ENCODE measurements at regions not wholly inside any gene's neighbourhood (a gene's known extent, or its start where the extent isn't known, plus 50 kb on each side); places are given as distances from the start of the nearest gene placed in this dataset.

DNA sequence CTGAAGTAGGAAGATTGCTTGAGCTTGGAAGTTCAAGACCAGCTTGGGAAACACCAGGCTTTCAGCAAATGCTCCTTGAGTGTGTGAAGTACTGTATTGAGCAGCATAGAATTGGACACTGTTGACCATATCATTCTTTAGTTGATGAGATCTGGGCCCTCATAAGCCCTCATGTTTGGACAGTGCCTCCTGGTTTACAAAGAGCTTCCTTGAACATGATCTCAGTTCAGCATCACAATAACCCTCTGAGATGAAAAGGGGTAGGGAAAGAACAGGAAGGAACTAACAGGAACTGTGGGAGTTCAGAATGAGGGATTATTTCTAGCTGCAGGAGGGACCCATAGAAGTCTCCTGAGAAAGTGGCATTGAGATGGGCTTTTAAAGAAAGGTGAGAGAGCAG is 153.2 kb downstream of the C12orf75 start:
- TF ChIP-seq, protein P1, sequence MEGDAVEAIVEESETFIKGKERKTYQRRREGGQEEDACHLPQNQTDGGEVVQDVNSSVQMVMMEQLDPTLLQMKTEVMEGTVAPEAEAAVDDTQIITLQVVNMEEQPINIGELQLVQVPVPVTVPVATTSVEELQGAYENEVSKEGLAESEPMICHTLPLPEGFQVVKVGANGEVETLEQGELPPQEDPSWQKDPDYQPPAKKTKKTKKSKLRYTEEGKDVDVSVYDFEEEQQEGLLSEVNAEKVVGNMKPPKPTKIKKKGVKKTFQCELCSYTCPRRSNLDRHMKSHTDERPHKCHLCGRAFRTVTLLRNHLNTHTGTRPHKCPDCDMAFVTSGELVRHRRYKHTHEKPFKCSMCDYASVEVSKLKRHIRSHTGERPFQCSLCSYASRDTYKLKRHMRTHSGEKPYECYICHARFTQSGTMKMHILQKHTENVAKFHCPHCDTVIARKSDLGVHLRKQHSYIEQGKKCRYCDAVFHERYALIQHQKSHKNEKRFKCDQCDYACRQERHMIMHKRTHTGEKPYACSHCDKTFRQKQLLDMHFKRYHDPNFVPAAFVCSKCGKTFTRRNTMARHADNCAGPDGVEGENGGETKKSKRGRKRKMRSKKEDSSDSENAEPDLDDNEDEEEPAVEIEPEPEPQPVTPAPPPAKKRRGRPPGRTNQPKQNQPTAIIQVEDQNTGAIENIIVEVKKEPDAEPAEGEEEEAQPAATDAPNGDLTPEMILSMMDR (IDR thresholded peaks at IDR 0.05; ENCODE audit: low read depth, low read length) = no peak
- Histone ChIP-seq H3K9me3 (ENCODE audit: severe bottlenecking) (no peaks in the 10 kb centered on the region), H3K36me3 (no peaks in the 10 kb centered on the region), H3K27me3 (ENCODE audit: insufficient read depth, low read depth, severe bottlenecking) (no peaks in the 10 kb centered on the region), H3K4me3 (ENCODE audit: low read depth, low read length) (no peak overlapping the region), H3K27ac (no peak overlapping the region)
- no peak for DNase-seq

DNA sequence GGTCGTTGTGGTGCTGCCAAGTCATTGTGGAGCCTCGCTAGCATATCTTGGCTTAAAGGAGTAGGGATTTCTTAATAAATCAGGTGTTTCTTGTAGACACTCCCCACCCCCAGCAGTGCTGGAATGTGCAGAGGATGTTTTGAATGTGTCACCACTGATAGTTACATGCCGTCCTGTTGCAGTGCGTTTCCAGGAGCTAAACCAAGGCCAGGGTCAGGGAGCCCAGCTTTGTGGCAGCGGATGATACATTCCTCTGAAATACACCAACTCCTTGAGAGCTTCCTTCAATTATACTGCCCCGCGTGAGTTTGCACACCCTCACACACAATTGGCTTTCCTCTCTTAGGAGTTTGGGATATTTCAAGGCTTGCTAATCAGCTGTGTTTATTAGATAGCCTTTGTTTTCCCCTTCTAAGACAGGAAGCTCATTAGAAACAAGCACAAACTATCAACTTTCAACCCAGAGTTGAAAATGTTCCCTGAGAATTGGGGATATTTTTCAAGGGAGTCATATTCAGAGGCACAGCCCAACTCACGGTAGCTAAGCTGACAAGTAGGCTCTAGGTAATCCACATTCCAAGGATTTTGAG is 154.9 kb downstream of the C12orf75 start:
- TF ChIP-seq, protein P1 (IDR thresholded peaks at IDR 0.05; ENCODE audit: low read depth, low read length) = no peak
- no peaks in the 10 kb centered on the region for H3K27me3 ChIP-seq (ENCODE audit: insufficient read depth, low read depth, severe bottlenecking)
- no peaks in the 10 kb centered on the region for H3K36me3 ChIP-seq
- no peak overlapping the region for H3K27ac ChIP-seq
- no peak overlapping the region for H3K4me3 ChIP-seq (ENCODE audit: low read depth, low read length)
- DNase-seq = no peak
- H3K9me3 ChIP-seq (ENCODE audit: severe bottlenecking) = no peaks in the 10 kb centered on the region

DNA sequence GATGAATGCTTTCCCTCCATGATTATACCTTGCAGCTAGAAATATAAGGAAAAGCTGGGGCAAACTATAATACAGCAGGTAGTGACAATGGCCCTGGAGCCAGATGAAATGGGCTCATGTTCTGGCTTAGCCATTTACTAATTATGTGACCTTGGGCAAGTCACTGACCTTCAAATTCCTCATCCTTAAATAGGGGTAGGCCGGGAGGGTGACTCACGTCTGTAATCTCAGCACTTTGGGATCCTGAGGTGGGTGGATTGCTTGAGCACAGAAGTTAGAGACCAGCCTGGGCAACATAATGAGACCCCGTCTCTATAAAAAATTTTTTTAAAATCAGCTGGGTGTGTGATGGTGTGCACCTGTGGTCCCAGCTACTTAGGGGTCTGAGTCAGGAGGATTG is 155.4 kb downstream of the C12orf75 start:
- DNase-seq = no peak
- Histone ChIP-seq H3K27me3 (ENCODE audit: insufficient read depth, low read depth, severe bottlenecking) (no peaks in the 10 kb centered on the region), H3K4me3 (ENCODE audit: low read depth, low read length) (no peak overlapping the region), H3K9me3 (ENCODE audit: severe bottlenecking) (no peaks in the 10 kb centered on the region), H3K36me3 (no peaks in the 10 kb centered on the region), H3K27ac (no peak overlapping the region)
- TF ChIP-seq, protein P1 (IDR thresholded peaks at IDR 0.05; ENCODE audit: low read depth, low read length) = no peak

DNA sequence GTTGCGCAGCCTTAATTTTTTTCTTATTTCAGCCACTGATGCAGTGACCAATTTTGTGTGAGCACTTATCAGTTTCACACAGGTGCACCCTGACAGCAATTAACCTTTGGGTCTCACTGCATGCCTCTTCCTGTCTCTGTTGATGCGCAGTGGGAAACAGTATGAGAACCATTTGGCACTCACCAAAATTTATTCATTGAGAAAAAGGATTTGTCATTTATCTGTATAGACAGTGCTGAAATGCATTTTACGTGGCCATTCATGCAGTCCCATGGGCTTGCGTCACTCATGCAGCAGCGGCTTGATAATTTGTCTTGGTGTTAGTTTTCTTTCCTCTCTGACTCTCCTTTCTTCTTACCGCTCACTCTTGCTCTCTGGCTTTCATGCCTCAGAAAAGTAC is 157.5 kb downstream of the C12orf75 start:
- no peak for DNase-seq
- H3K4me3 ChIP-seq (ENCODE audit: low read depth, low read length) = no peak overlapping the region

DNA sequence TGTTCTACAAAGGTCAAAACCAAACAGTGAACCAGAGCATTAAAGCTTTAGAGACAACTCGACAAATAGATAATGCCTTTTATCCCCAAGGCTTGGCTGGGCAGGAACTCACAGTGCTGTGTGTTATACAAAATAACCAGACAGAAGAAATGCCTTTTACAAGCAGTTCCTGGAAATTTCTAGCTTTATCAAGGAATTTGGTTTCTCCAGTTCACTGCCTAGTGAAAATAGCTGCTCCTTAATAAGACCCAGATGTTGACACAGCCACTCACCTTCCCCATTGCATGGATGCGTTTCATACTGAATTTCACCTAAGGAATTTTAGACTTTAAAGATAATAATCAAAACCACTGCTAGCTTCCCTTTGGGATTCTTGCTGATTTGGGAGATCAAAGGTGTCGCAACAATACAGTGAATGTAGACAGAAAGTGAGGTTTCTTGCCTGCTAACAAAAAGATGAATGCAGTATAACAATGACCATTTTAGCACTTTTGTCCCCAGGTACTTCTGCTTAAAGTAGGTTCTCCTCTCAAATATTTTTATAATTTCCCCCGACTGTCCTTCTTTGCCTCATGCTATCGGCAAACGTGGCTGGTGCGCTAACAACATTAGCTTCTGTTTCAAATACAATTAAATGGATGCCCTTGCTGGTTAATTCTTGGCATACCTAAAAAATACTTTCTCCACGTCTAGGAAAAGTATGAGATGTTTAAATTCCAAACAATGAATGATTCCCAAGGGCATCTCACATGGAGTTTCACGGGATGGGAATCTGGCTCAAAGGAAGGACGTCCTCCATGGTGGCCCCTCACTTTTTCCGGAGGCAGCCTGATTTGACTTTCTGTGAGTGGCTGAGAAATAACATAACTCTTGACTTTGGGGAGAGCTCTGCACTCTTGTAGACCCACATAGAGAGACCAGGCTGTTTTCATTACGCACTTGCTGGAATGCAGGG is 162.4 kb downstream of the C12orf75 start:
- TF ChIP-seq, protein P1 (IDR thresholded peaks at IDR 0.05; ENCODE audit: low read depth, low read length) = no peak
- no peak for DNase-seq
- Histone ChIP-seq H3K36me3 (no peaks in the 10 kb centered on the region), H3K27me3 (ENCODE audit: insufficient read depth, low read depth, severe bottlenecking) (no peaks in the 10 kb centered on the region), H3K9me3 (ENCODE audit: severe bottlenecking) (no peaks in the 10 kb centered on the region), H3K4me3 (ENCODE audit: low read depth, low read length) (no peak overlapping the region), H3K27ac (no peak overlapping the region)

More for the DNA sequence above, 157.5 kb downstream of the C12orf75 start:
- TF ChIP-seq, protein P1 (IDR thresholded peaks at IDR 0.05; ENCODE audit: low read depth, low read length) = no peak
- H3K36me3 ChIP-seq = no peaks in the 10 kb centered on the region
- no peak overlapping the region for H3K27ac ChIP-seq
- no peaks in the 10 kb centered on the region for H3K27me3 ChIP-seq (ENCODE audit: insufficient read depth, low read depth, severe bottlenecking)
- no peaks in the 10 kb centered on the region for H3K9me3 ChIP-seq (ENCODE audit: severe bottlenecking)

All from WERI-Rb-1 (cell line).